ENCODE measurements at regions not wholly inside any gene's neighbourhood (a gene's known extent, or its start where the extent isn't known, plus 50 kb on each side); places are given as distances from the start of the nearest gene placed in this dataset.

DNA sequence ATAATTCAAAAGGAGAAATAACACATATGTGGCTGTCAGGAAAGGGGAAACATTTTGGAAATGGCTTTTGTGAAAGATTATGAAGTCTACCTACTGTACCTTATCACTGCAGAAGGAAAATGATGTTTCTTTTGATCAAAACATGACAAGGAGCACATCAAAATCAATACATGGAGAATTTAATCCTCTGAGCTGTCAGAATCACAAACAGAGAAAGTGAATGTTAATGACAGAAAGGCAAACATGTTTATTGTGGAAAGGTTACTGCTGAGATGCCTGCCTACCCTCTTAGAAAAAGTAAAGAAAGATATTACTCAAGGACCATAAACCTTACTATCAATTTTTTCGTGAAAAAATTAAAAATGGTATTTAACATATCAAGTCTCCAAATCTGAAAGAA is 794.5 kb upstream of the GYPC start:
- ATAC-seq = no peak

GRCh38 chr2:125867908-125868307 is 788.0 kb upstream of the GYPC start:
- H3K9me3 Mint-ChIP-seq = no peaks in the 10 kb centered on the region
- no peak overlapping the region for H3K27ac Mint-ChIP-seq
- no peaks in the 10 kb centered on the region for H3K27me3 Mint-ChIP-seq
- no peak overlapping the region for H3K4me3 Mint-ChIP-seq
- H3K36me3 Mint-ChIP-seq = no peaks in the 10 kb centered on the region
- no peak for ATAC-seq
- H3K4me1 Mint-ChIP-seq = no peaks in the 10 kb centered on the region

More for the DNA sequence above, 794.5 kb upstream of the GYPC start:
- Mint-ChIP-seq H3K36me3 (no peaks in the 10 kb centered on the region), H3K27me3 (no peaks in the 10 kb centered on the region), H3K9me3 (peaks cover 4% of the 10 kb centered on the region), H3K4me3 (no peak overlapping the region), H3K27ac (no peak overlapping the region), H3K4me1 (no peaks in the 10 kb centered on the region)

DNA sequence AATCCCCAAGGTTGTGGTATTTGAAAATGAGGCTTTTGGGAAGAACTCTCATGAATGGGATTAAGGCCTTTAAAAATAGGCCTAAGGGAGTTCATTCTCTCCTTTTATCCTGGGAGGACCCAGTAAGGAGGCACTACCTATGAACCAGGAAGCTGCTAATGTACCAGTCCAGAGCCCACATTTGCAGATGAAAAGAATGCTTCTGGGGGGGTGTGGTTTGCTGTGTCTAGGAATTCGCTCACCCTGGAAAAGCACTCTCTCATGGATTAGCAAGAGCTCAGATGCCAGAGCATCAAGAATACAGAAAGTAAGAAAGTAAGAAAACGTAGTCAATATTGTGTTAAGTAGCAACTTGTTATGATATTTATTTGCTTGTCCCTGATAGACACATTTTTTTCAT is 785.7 kb upstream of the GYPC start:
- no peaks in the 10 kb centered on the region for H3K27me3 Mint-ChIP-seq
- no peak overlapping the region for H3K27ac Mint-ChIP-seq
- no peak overlapping the region for H3K4me3 Mint-ChIP-seq
- H3K9me3 Mint-ChIP-seq = peaks cover 2% of the 10 kb centered on the region
- no peaks in the 10 kb centered on the region for H3K36me3 Mint-ChIP-seq
- H3K4me1 Mint-ChIP-seq = no peaks in the 10 kb centered on the region
- ATAC-seq = no peak

GRCh38 chr2:125870746-125871145 is 785.2 kb upstream of the GYPC start:
- no peak overlapping the region for H3K4me3 Mint-ChIP-seq
- H3K27me3 Mint-ChIP-seq = no peaks in the 10 kb centered on the region
- no peaks in the 10 kb centered on the region for H3K4me1 Mint-ChIP-seq
- peaks cover 2% of the 10 kb centered on the region for H3K9me3 Mint-ChIP-seq
- no peak overlapping the region for H3K27ac Mint-ChIP-seq
- no peak for ATAC-seq
- H3K36me3 Mint-ChIP-seq = no peaks in the 10 kb centered on the region

DNA sequence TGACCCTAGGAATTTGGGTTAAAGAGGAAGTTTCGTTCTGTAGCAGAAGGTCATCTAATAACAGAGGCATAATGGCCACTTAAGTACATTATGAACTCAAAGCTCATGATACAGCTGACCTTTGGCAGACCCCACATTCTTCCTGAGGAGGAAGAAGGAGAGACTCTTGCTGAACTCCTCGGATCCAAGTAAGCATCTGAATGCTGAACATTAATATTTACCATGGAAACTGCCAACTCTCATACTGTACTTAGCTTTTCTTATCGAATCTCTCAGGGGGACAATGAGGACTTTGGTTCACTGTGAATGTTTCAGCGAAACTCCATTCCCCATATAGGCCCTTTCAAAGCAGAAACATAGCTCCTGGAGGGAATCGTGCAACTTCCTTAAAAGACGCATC is 781.4 kb upstream of the GYPC start:
- Mint-ChIP-seq H3K4me3 (no peak overlapping the region), H3K4me1 (no peaks in the 10 kb centered on the region), H3K36me3 (no peaks in the 10 kb centered on the region), H3K27ac (no peak overlapping the region), H3K9me3 (peaks cover 2% of the 10 kb centered on the region), H3K27me3 (no peaks in the 10 kb centered on the region)
- no peak for ATAC-seq

DNA sequence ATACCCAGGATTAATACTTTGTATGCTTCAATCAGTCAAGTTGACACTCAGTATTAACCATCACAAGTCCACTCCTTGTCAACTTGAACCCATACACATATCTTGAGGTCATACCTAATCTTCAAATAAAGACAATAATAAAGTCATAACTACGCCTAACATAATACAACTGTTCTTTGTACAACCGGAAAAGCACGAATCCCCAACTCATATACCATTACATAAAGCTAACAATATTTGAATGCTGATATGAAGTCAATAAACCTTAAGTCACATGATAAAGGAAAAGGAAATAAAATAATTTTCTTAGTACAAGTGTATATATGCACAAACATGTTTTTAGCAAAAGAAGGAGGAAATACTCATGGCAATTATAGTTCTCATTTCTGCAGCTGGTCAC is 770.6 kb upstream of the GYPC start:
- H3K4me1 Mint-ChIP-seq = no peaks in the 10 kb centered on the region
- no peak overlapping the region for H3K4me3 Mint-ChIP-seq
- no peaks in the 10 kb centered on the region for H3K9me3 Mint-ChIP-seq
- no peak overlapping the region for H3K27ac Mint-ChIP-seq
- no peaks in the 10 kb centered on the region for H3K27me3 Mint-ChIP-seq
- no peaks in the 10 kb centered on the region for H3K36me3 Mint-ChIP-seq
- no peak for ATAC-seq

DNA sequence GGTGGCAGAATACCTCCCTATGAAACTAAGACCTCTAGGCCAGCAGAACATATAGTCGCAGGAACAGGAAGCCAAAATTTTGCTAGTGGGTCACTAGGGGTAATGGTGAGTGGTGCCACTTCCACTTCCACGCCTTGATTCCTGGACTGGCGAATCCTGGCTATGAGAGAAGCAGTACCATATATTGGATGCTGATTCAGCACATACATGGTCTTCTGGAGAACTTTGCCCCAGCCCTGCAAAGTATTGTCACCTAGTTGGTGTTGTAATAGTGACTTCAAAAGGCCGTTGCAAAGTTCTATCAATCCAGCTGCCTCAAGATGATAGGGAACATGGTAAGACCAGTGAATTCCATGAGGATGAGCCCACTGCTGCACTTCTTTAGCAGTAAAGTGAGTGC is 769.8 kb upstream of the GYPC start:
- Mint-ChIP-seq H3K4me1 (no peaks in the 10 kb centered on the region), H3K36me3 (no peaks in the 10 kb centered on the region), H3K4me3 (no peak overlapping the region), H3K9me3 (no peaks in the 10 kb centered on the region), H3K27me3 (no peaks in the 10 kb centered on the region), H3K27ac (no peak overlapping the region)
- no peak for ATAC-seq

GRCh38 chr2:125901278-125901677 is 754.7 kb upstream of the GYPC start:
- ATAC-seq = no peak
- H3K36me3 Mint-ChIP-seq = no peaks in the 10 kb centered on the region
- peaks cover 7% of the 10 kb centered on the region for H3K9me3 Mint-ChIP-seq

GRCh38 chr2:125925891-125926546 is 729.9 kb upstream of the GYPC start:
- H3K4me3 Mint-ChIP-seq = no peak overlapping the region
- no peaks in the 10 kb centered on the region for H3K36me3 Mint-ChIP-seq
- H3K27ac Mint-ChIP-seq = no peak overlapping the region
- H3K9me3 Mint-ChIP-seq = peaks cover 11% of the 10 kb centered on the region
- H3K27me3 Mint-ChIP-seq = no peaks in the 10 kb centered on the region
- H3K4me1 Mint-ChIP-seq = no peaks in the 10 kb centered on the region
- no peak for ATAC-seq

More at GRCh38 chr2:125901278-125901677, 754.7 kb upstream of the GYPC start:
- Mint-ChIP-seq H3K27ac (no peak overlapping the region), H3K27me3 (no peaks in the 10 kb centered on the region), H3K4me1 (no peaks in the 10 kb centered on the region), H3K4me3 (no peak overlapping the region)

DNA sequence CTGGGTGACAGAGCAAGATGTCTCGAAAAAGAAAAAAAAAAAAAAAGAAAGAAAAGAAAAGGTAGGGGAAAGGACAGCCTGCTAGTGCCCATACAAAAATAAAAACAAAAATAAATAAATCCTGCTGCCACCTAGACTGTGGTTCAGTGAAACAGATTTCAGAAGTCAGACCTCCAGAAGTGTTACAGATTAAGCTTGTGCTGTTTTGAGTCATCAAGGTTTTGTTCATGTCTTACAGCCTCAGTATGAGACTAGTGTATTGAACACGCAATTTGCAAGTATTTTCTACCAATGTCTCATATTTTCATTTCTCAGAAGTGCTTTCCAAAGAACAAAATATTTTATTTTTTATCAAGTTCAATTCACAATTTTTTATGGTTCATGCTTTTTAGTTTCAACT is 720.4 kb upstream of the GYPC start:
- H3K4me1 Mint-ChIP-seq = no peaks in the 10 kb centered on the region

DNA sequence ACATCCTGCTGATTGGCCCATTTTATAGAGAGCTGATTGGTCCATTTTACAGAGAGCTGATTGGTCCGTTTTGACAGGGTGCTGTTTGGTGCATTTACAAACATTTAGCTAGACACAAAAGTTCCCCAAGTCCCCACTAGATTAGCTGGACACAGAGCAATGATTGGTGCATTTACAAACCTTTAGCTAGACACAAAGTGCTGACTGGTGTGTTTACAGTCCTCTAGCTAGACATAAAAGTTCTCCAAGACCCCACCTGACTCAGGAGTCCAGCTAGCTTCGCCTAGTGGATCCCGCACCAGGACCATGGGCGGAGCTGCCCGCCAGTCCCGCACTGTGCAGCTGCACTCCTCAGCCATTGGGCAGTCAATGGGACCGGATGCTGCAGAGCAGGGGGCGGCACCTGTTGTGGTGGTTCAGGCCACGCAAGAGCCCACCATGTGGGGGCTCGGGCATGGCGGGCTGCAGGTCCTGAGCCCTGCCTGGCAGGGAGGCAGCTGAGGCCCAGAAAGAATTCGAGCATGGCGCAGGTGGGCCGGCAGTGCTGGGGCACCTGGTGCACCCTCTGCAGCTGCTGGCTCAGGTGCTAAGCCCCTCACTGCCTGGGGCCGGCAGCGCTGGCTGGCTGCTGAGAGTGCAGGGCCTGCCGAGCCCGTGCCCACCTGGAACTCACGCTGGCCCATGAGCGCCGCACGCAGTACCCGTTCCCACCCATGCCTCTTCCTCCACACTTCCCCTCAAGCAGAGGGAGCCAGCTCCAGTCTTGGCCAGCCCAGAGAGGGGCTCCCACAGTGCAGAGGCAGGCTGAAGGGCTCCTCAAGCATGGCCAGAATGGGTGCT is 713.2 kb upstream of the GYPC start:
- peaks cover 18% of the 10 kb centered on the region for H3K9me3 Mint-ChIP-seq
- no peak overlapping the region for H3K4me3 Mint-ChIP-seq
- no peaks in the 10 kb centered on the region for H3K27me3 Mint-ChIP-seq
- no peaks in the 10 kb centered on the region for H3K36me3 Mint-ChIP-seq
- H3K27ac Mint-ChIP-seq = no peak overlapping the region
- no peak for ATAC-seq
- no peaks in the 10 kb centered on the region for H3K4me1 Mint-ChIP-seq

More for the DNA sequence above, 720.4 kb upstream of the GYPC start:
- H3K9me3 Mint-ChIP-seq = peaks cover 6% of the 10 kb centered on the region
- no peak for ATAC-seq
- no peaks in the 10 kb centered on the region for H3K27me3 Mint-ChIP-seq
- no peak overlapping the region for H3K4me3 Mint-ChIP-seq
- no peak overlapping the region for H3K27ac Mint-ChIP-seq
- no peaks in the 10 kb centered on the region for H3K36me3 Mint-ChIP-seq

GRCh38 chr2:125959047-125959446 is 696.9 kb upstream of the GYPC start:
- no peak for ATAC-seq
- Mint-ChIP-seq H3K4me3 (no peak overlapping the region), H3K27ac (no peak overlapping the region), H3K9me3 (peaks cover 5% of the 10 kb centered on the region), H3K27me3 (no peaks in the 10 kb centered on the region), H3K4me1 (no peaks in the 10 kb centered on the region), H3K36me3 (no peaks in the 10 kb centered on the region)

- no peak overlapping the region for H3K27ac Mint-ChIP-seq
- H3K27me3 Mint-ChIP-seq = no peaks in the 10 kb centered on the region
- H3K4me1 Mint-ChIP-seq = no peaks in the 10 kb centered on the region
- H3K4me3 Mint-ChIP-seq = no peak overlapping the region
- no peaks in the 10 kb centered on the region for H3K36me3 Mint-ChIP-seq
- H3K9me3 Mint-ChIP-seq = peaks cover under 1% of the 10 kb centered on the region
- no peak for ATAC-seq
These were observed 694.2 kb upstream of the GYPC start for GRCh38 chr2:125961739-125962138.

- H3K4me3 Mint-ChIP-seq = no peak overlapping the region
- H3K36me3 Mint-ChIP-seq = no peaks in the 10 kb centered on the region
- no peak for ATAC-seq
- no peaks in the 10 kb centered on the region for H3K9me3 Mint-ChIP-seq
- H3K27ac Mint-ChIP-seq = no peak overlapping the region
- no peaks in the 10 kb centered on the region for H3K27me3 Mint-ChIP-seq
- no peaks in the 10 kb centered on the region for H3K4me1 Mint-ChIP-seq
These were observed 676.1 kb upstream of the GYPC start for GRCh38 chr2:125979886-125980285.

DNA sequence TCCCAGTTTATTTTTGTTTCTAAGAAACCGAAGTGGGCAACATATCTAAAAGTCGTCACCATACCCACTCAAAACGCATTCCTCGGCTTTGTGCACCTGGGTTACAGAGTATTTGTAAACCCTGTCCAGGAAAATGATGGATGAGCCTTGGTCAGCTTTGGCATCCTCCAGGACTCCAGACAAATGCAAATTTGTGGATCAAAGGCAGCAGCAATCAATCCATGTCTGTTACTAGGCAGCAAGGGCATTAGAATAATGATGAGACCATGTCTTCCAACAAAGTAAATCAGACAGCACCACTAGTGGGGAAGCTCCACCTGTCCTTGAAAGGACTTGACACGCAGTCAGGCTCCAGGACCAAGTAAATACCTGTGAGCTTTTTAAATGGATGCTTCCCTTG is 672.6 kb upstream of the GYPC start:
- Mint-ChIP-seq H3K27ac (no peak overlapping the region), H3K4me1 (no peaks in the 10 kb centered on the region), H3K9me3 (no peaks in the 10 kb centered on the region), H3K4me3 (no peak overlapping the region), H3K36me3 (no peaks in the 10 kb centered on the region), H3K27me3 (no peaks in the 10 kb centered on the region)
- no peak for ATAC-seq

DNA sequence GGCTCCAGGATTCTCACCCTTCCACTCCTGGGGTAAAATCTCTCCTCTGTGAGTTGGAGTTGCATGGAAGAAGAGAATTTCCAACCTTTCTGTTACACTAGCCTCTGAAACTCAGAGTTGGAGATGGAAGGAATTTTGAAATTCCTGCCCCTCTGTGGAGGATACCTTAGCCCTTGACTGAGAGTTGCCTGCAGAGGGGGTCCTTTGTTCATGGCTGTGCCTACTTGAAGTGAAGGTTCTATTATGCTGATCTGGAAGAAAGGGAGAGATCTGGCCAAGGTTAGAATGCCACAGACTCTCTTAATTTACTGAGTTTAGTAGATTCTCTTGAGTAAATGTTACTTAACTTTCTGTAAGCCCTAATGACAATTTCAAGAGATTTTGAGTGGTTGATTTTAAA is 626.6 kb upstream of the GYPC start:
- H3K4me1 Mint-ChIP-seq = no peaks in the 10 kb centered on the region
- no peak overlapping the region for H3K4me3 Mint-ChIP-seq

More for the DNA sequence above, 626.6 kb upstream of the GYPC start:
- Mint-ChIP-seq H3K36me3 (no peaks in the 10 kb centered on the region), H3K27me3 (no peaks in the 10 kb centered on the region), H3K9me3 (peaks cover 3% of the 10 kb centered on the region), H3K27ac (no peak overlapping the region)
- ATAC-seq = no peak
